ENCODE measurements at regions not wholly inside any gene's neighbourhood (a gene's known extent, or its start where the extent isn't known, plus 50 kb on each side); places are given as distances from the start of the nearest gene placed in this dataset.

- TF ChIP-seq CTCF (conservative IDR thresholded peaks at IDR 0.05; ENCODE audit: low read length) (no peak), EZH2phosphoT487 (IDR thresholded peaks at IDR 0.05; ENCODE audit: borderline replicate concordance) (no peak)
These were observed 147.4 kb upstream of the MAOA start for GRCh38 chrX:43508694-43509093.
